ENCODE measurements at regions not wholly inside any gene's neighbourhood (a gene's known extent, or its start where the extent isn't known, plus 50 kb on each side); places are given as distances from the start of the nearest gene placed in this dataset.

GRCh38 chr3:86251781-86252180 is 739.2 kb downstream of the VGLL3 start:
- no peaks in the 10 kb centered on the region; the same call in 1 of the 2 replicates for H3K9me3 ChIP-seq (ENCODE audit: control insufficient read depth, insufficient read depth, low read length)
- no peak overlapping the region for H2BK120ac ChIP-seq (ENCODE audit: low read depth, low read length)
- H3K27ac ChIP-seq (ENCODE audit: insufficient read depth, low read length): no peak overlapping the region
- no peak overlapping the region for H2BK15ac ChIP-seq (ENCODE audit: low read depth, low read length)
- dilution Hi-C loops (cut with HindIII; ENCODE audit: low sequenced_read_pairs, unreplicated experiment): no loop called here
- no peak overlapping the region for H2BK20ac ChIP-seq (ENCODE audit: low read depth, low read length)
- no peaks in the 10 kb centered on the region for H3K27me3 ChIP-seq (ENCODE audit: control insufficient read depth, insufficient read depth, low read length)
- no peaks in the 10 kb centered on the region for H3K79me1 ChIP-seq (ENCODE audit: low read depth in 1 of 2, low read length in 2 of 2)
- H4K5ac ChIP-seq (ENCODE audit: low read depth, low read length): no peak overlapping the region
- H3K56ac ChIP-seq (ENCODE audit: extremely low read depth, insufficient read depth, low read length): no peak overlapping the region
- H3K23ac ChIP-seq (ENCODE audit: low read depth, low read length): no peak overlapping the region
- H3K4me3 ChIP-seq (ENCODE audit: insufficient read depth, low read depth, low read length): no peak overlapping the region
- H3K4ac ChIP-seq (ENCODE audit: low read depth, low read length): no peak overlapping the region
- WGBS, 2 experiments (ENCODE audit: extremely low coverage in 2 of 2, insufficient read length in 1 of 2): no CpG with 5 or more reads among the region's 1 CpG
- no peaks in the 10 kb centered on the region for H3K9me1 ChIP-seq (ENCODE audit: insufficient read depth, low read length)
- no peaks in the 10 kb centered on the region for H3K36me3 ChIP-seq (ENCODE audit: control insufficient read depth, insufficient read depth, low read length)
- H4K8ac ChIP-seq (ENCODE audit: low read depth in 2 of 2, low read length in 2 of 2): no peak overlapping the region
- H3K4me1 ChIP-seq (ENCODE audit: control insufficient read depth, insufficient read depth, low read length): no peaks in the 10 kb centered on the region
- in situ Hi-C loops (cut with MboI; ENCODE audit: low sequenced_read_pairs): no loop called here
- H2AFZ ChIP-seq (replicated peaks; ENCODE audit: low read length, poor library complexity): no peak overlapping the region
- H2BK5ac ChIP-seq (ENCODE audit: low read depth, low read length, poor library complexity, severe bottlenecking): no peak overlapping the region
- intact Hi-C loops (cut with micrococcal nuclease): no loop called here
- BruUV-seq (replicated peaks): no TSS peak
- no peak overlapping the region for H3K4me2 ChIP-seq (ENCODE audit: low read depth, low read length)
- ChIA-PET CTCF (no interaction called here), POLR2A (ENCODE audit: unreplicated experiment) (no interaction called here)
- no peak overlapping the region for H3K9ac ChIP-seq (ENCODE audit: low read depth, low read length)
- H3K18ac ChIP-seq (ENCODE audit: low read depth, low read length): no peak overlapping the region
- DNase-seq (no peak), ATAC-seq (ENCODE audit: low read depth) (no peak)
- no peaks in the 10 kb centered on the region for H4K20me1 ChIP-seq (ENCODE audit: insufficient read depth, low read length)
- no peak overlapping the region for H4K91ac ChIP-seq (ENCODE audit: insufficient read depth, low read depth, low read length)
- no peak overlapping the region for H3K14ac ChIP-seq (replicated peaks; ENCODE audit: low read depth, low read length)
- TF ChIP-seq SMC3 (IDR thresholded peaks at IDR 0.05; ENCODE audit: low read depth, low read length) (no peak), NFE2L2 (IDR thresholded peaks at IDR 0.05; ENCODE audit: low read depth, low read length) (no peak), CEBPB (IDR thresholded peaks at IDR 0.05; ENCODE audit: low read depth, low read length) (no peak), USF2 (IDR thresholded peaks at IDR 0.05; ENCODE audit: low read depth, low read length) (no peak)
- no peak overlapping the region for H2AK5ac ChIP-seq (ENCODE audit: low read depth, low read length)
- no peak overlapping the region for H2AK9ac ChIP-seq (replicated peaks; ENCODE audit: low read depth, low read length, poor library complexity)
